ENCODE measurements at regions not wholly inside any gene's neighbourhood (a gene's known extent, or its start where the extent isn't known, plus 50 kb on each side); places are given as distances from the start of the nearest gene placed in this dataset.

GRCh38 chr6:41404182-41404845, 68.9 kb downstream of the NCR2 start:
- Mint-ChIP-seq H3K9me3 (ENCODE audit: low read depth, unreplicated experiment) (peaks cover 4% of the 10 kb centered on the region), H3K4me1 (ENCODE audit: low read depth, unreplicated experiment) (no peaks in the 10 kb centered on the region), H3K4me3 (ENCODE audit: low read depth, unreplicated experiment) (no peak overlapping the region), H3K36me3 (ENCODE audit: insufficient read depth, unreplicated experiment) (no peaks in the 10 kb centered on the region), H3K27me3 (ENCODE audit: unreplicated experiment) (peaks cover 66% of the 10 kb centered on the region), H3K27ac (ENCODE audit: unreplicated experiment) (no peak overlapping the region)
- intact Hi-C loops (cut with micrococcal nuclease; ENCODE audit: unreplicated experiment), result no loop called here
- no peak for DNase-seq
- no TSS peak for BruUV-seq (replicated peaks)
- no peak for TF ChIP-seq CTCF (IDR thresholded peaks at IDR 0.05; ENCODE audit: unreplicated experiment)
- CTCF ChIA-PET, result no interaction called here

- peaks cover 58% of the 10 kb centered on the region for H3K27me3 Mint-ChIP-seq (ENCODE audit: unreplicated experiment)
- H3K9me3 Mint-ChIP-seq (ENCODE audit: low read depth, unreplicated experiment), result peaks cover 4% of the 10 kb centered on the region
- no peak overlapping the region for H3K27ac Mint-ChIP-seq (ENCODE audit: unreplicated experiment)
- BruUV-seq (replicated peaks), result no TSS peak
- H3K4me1 Mint-ChIP-seq (ENCODE audit: low read depth, unreplicated experiment), result no peaks in the 10 kb centered on the region
- no peak for DNase-seq
- intact Hi-C loops (cut with micrococcal nuclease; ENCODE audit: unreplicated experiment), result no loop called here
- no peak for TF ChIP-seq CTCF (IDR thresholded peaks at IDR 0.05; ENCODE audit: unreplicated experiment)
- CTCF ChIA-PET, result no interaction called here
- no peaks in the 10 kb centered on the region for H3K36me3 Mint-ChIP-seq (ENCODE audit: insufficient read depth, unreplicated experiment)
- no peak overlapping the region for H3K4me3 Mint-ChIP-seq (ENCODE audit: low read depth, unreplicated experiment)
These were observed 70.7 kb downstream of the NCR2 start for GRCh38 chr6:41405941-41406727.

GRCh38 chr6:41406728-41407489, 71.5 kb downstream of the NCR2 start:
- no peaks in the 10 kb centered on the region for H3K4me1 Mint-ChIP-seq (ENCODE audit: low read depth, unreplicated experiment)
- H3K4me3 Mint-ChIP-seq (ENCODE audit: low read depth, unreplicated experiment), result no peak overlapping the region
- intact Hi-C loops (cut with micrococcal nuclease; ENCODE audit: unreplicated experiment), result no loop called here
- H3K27me3 Mint-ChIP-seq (ENCODE audit: unreplicated experiment), result peaks cover 58% of the 10 kb centered on the region
- no peak for TF ChIP-seq CTCF (IDR thresholded peaks at IDR 0.05; ENCODE audit: unreplicated experiment)
- no TSS peak for BruUV-seq (replicated peaks)
- no peak for DNase-seq
- H3K27ac Mint-ChIP-seq (ENCODE audit: unreplicated experiment), result no peak overlapping the region
- no peaks in the 10 kb centered on the region for H3K9me3 Mint-ChIP-seq (ENCODE audit: low read depth, unreplicated experiment)
- no peaks in the 10 kb centered on the region for H3K36me3 Mint-ChIP-seq (ENCODE audit: insufficient read depth, unreplicated experiment)
- CTCF ChIA-PET, result interaction anchor here (0.7 kb wide), 1 partner anchor 1249 kb away, joined by 3 read pairs; no protein-coding TSS in a partner anchor

DNA sequence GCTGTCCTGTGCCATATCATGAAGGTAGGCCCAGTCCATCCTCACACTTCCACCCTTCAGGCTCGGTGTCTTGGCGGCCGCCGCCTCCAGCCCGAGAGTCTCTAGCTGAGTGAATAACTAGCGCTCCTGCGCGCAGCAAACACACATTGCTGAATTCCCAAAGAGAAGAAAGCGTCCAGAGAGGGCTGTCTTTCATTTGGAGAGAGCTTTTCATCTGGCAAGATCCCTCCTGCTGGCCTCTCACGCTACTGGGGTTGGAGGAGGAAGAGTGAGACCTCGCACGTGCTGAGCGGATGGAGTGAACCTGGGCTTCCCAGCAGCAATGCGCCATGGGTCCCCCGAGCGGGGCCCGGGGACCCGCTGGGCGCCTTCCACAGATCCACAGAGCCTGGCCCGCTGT, 73.2 kb downstream of the NCR2 start:
- Mint-ChIP-seq H3K9me3 (ENCODE audit: low read depth, unreplicated experiment) (no peaks in the 10 kb centered on the region), H3K27me3 (ENCODE audit: unreplicated experiment) (peaks cover 58% of the 10 kb centered on the region), H3K36me3 (ENCODE audit: insufficient read depth, unreplicated experiment) (no peaks in the 10 kb centered on the region), H3K4me1 (ENCODE audit: low read depth, unreplicated experiment) (no peaks in the 10 kb centered on the region), H3K27ac (ENCODE audit: unreplicated experiment) (no peak overlapping the region), H3K4me3 (ENCODE audit: low read depth, unreplicated experiment) (no peak overlapping the region)
- CTCF ChIA-PET, result no interaction called here
- BruUV-seq (replicated peaks), result no TSS peak
- intact Hi-C loops (cut with micrococcal nuclease; ENCODE audit: unreplicated experiment), result no loop called here
- TF ChIP-seq CTCF (IDR thresholded peaks at IDR 0.05; ENCODE audit: unreplicated experiment), result no peak
- DNase-seq, result no peak

Data from Calu3 (cell line).